ENCODE measurements at regions not wholly inside any gene's neighbourhood (a gene's known extent, or its start where the extent isn't known, plus 50 kb on each side); places are given as distances from the start of the nearest gene placed in this dataset.

DNA sequence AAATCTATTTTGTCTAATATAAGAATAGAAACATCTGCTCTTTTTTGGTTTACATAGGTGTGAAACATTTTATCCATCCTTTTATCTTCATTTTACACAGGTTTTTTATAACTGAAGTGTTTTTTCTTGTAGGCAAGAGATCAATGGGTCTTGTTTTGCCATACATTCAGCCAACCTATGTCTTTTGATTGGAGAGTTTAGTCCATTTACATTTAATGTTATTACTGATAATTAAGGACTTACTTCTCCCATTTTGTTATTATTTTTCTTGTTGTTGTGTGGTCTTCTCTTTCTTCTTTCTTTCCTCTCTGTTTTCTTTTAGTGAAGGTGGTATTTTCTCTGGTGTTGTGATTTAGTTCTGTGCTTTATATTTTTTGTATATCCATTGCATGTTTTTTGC is 785.3 kb downstream of the ARAP2 start:
- Mint-ChIP-seq H3K4me3 (no peak overlapping the region), H3K27me3 (ENCODE audit: low read depth) (peaks cover 5% of the 10 kb centered on the region), H3K9me3 (peaks cover 12% of the 10 kb centered on the region), H3K27ac (no peak overlapping the region), H3K4me1 (no peaks in the 10 kb centered on the region), H3K36me3 (ENCODE audit: low read depth) (no peaks in the 10 kb centered on the region)
- TF ChIP-seq, protein P1, sequence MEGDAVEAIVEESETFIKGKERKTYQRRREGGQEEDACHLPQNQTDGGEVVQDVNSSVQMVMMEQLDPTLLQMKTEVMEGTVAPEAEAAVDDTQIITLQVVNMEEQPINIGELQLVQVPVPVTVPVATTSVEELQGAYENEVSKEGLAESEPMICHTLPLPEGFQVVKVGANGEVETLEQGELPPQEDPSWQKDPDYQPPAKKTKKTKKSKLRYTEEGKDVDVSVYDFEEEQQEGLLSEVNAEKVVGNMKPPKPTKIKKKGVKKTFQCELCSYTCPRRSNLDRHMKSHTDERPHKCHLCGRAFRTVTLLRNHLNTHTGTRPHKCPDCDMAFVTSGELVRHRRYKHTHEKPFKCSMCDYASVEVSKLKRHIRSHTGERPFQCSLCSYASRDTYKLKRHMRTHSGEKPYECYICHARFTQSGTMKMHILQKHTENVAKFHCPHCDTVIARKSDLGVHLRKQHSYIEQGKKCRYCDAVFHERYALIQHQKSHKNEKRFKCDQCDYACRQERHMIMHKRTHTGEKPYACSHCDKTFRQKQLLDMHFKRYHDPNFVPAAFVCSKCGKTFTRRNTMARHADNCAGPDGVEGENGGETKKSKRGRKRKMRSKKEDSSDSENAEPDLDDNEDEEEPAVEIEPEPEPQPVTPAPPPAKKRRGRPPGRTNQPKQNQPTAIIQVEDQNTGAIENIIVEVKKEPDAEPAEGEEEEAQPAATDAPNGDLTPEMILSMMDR (IDR thresholded peaks at IDR 0.05; ENCODE audit: unreplicated experiment in 3 of 3): no peak

DNA sequence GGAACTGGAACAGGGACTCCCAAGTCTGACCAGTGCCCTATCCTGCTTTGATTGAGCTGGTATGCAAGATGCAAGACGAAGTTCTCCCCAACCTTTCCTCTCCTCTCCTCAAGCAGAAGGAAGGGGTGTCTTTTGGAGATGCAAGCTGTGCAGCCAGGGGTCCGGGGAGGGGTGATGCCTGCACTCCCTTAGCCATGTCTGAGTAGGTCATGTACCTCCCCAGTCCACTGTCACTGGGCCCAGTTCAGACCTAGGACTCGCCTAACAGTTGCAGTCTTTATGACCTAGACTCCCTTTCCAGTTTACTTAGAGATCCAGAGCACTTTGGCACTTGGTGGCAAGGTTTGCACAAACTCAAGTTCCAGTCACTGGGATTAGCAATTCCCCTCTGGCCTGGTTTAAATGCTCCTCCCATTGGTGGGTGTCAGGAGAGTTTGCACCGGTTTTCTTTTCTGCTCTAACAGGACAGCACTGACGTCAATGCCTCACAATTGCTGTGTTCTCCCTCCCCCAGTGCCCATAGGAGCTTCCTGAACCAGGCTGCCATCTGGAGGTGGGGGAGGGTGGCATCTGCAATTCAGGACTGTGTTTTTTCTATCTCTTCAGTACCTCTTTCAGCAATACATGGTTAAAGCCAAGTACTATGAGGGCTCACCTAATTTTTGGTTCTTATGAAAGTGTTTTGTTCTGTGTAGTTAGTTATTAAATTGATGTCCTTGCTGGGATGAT is 782.2 kb downstream of the ARAP2 start:
- Mint-ChIP-seq H3K9me3 (peaks cover 12% of the 10 kb centered on the region), H3K36me3 (ENCODE audit: low read depth) (no peaks in the 10 kb centered on the region), H3K4me1 (no peaks in the 10 kb centered on the region), H3K27ac (no peak overlapping the region), H3K27me3 (ENCODE audit: low read depth) (peaks cover 5% of the 10 kb centered on the region), H3K4me3 (no peak overlapping the region)
- TF ChIP-seq, protein P1 (IDR thresholded peaks at IDR 0.05; ENCODE audit: unreplicated experiment in 3 of 3): no peak

DNA sequence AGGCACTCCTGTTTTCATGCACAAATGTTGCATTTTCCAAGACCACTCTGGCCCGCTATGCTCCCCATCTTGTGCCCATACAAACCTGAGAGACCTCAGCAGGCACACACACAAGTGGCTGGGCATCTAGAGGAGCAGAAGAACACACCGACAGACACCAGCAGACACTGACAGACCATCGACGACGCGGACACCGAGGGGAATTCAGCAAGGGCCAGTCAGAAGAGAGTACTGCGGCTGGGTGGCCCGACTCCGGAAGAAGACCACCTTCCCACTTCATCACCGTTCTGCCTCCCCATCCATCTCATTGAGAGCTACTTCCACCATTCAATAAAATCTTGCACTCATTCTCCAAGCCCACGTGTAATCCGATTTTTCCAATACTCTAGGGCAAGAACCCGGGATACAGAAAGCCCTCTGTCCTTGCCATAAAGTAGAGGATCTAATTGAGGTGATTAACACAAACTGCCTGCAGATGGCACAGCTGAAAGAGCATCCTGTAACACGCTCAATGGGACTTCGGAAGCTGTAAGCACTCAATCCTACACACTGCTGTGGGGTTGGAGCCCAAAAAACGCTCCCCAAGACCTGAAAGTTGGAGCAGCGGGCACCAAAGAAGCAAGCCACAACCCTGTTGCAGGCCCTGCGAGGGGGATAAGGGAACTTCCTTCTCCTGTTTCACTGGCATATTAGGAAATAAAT is 780.9 kb downstream of the ARAP2 start:
- no peak overlapping the region for H3K4me3 Mint-ChIP-seq
- peaks cover 5% of the 10 kb centered on the region for H3K27me3 Mint-ChIP-seq (ENCODE audit: low read depth)
- H3K4me1 Mint-ChIP-seq: no peaks in the 10 kb centered on the region
- H3K36me3 Mint-ChIP-seq (ENCODE audit: low read depth): no peaks in the 10 kb centered on the region
- no peak overlapping the region for H3K27ac Mint-ChIP-seq
- TF ChIP-seq, protein P1 (IDR thresholded peaks at IDR 0.05; ENCODE audit: unreplicated experiment in 3 of 3): no peak
- H3K9me3 Mint-ChIP-seq: peaks cover 12% of the 10 kb centered on the region

DNA sequence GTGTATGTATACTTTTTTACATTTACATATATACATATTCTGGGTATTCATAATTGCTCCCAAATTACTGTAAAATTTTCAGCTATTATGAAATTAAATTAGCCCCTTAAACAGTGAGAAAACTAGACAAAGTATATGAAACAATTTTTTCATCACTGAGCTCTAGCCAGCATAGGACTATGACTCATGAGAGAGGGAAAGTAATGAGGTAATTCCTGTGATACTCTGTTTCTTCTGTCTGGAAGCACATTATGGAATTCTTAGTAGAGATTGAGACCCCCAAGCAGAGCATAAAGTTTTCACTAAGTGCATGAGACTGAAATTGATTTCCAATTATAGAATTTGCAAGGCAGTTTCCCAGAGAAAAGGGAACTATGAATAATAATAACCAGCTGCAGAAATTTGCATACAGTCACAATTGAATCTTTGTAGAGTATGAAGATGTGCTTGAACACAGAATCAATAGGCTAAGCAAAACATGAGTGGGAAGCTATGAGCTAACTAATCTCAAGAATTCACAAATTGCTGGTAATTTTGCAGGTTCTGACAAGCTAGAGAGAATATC is 779.3 kb downstream of the ARAP2 start:
- Mint-ChIP-seq H3K4me1 (no peaks in the 10 kb centered on the region), H3K4me3 (no peak overlapping the region), H3K9me3 (peaks cover 1% of the 10 kb centered on the region), H3K27me3 (ENCODE audit: low read depth) (peaks cover 5% of the 10 kb centered on the region), H3K36me3 (ENCODE audit: low read depth) (no peaks in the 10 kb centered on the region), H3K27ac (no peak overlapping the region)
- TF ChIP-seq, protein P1 (IDR thresholded peaks at IDR 0.05; ENCODE audit: unreplicated experiment in 3 of 3): no peak

DNA sequence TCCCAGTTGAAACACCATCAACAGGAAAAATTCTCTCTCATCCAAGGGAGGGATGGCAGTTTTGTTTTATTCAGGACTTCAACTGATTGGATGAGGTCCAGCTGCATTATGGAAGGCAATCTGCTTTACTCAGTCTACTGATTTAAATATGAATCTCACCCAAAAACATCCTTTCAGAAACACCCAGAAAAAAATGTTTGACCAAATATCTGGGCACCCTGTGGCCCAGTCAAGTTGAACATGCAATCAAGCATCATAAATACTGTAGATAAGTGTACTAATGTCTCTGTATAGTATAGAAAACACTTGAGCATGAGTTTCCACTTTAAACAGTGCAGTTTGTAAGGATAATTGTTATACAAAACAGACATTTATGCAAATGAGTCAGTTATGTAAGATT is 753.2 kb downstream of the ARAP2 start:
- H3K4me3 Mint-ChIP-seq: no peak overlapping the region
- H3K36me3 Mint-ChIP-seq (ENCODE audit: low read depth): no peaks in the 10 kb centered on the region
- no peaks in the 10 kb centered on the region for H3K27me3 Mint-ChIP-seq (ENCODE audit: low read depth)
- H3K9me3 Mint-ChIP-seq: no peaks in the 10 kb centered on the region
- TF ChIP-seq, protein P1 (IDR thresholded peaks at IDR 0.05; ENCODE audit: unreplicated experiment in 3 of 3): no peak
- H3K27ac Mint-ChIP-seq: no peak overlapping the region
- no peaks in the 10 kb centered on the region for H3K4me1 Mint-ChIP-seq

Measured in nephron (organoid).